ENCODE measurements at regions not wholly inside any gene's neighbourhood (a gene's known extent, or its start where the extent isn't known, plus 50 kb on each side); places are given as distances from the start of the nearest gene placed in this dataset.

DNA sequence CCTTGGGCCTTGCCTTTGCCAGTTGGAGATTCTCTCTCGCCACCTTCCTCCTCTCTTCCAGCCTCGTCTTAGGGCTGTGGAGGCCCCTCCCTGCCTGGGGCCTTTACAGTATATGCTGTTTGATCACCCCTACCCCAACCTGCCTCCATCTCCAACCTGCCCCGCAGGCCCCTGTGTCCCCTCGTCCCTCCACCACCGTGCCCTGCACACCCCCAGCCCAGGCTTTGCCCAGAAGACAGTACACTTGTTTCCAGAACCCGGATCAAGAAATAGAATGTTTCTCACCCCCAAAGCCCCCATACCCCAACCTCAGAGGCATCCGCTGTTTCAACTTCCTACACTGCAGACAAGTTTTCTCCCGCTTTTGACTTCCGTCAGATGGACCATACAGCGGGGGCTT, 202.3 kb upstream of the C14orf180 start:
- H3K27ac ChIP-seq (ENCODE audit: low read depth in 1 of 2, low read length in 1 of 2), result no peak overlapping the region
- DNase-seq (ENCODE audit: low read depth in 6 of 9, low spot score in 9 of 9), result no peak
- WGBS, result 94% methylated on average over 10 of the region's 10 CpGs
- no peaks in the 10 kb centered on the region for H3K36me3 ChIP-seq (ENCODE audit: control insufficient read depth in 2 of 2, insufficient read depth in 2 of 2, low read length in 1 of 2)
- no peaks in the 10 kb centered on the region for H3K4me1 ChIP-seq (ENCODE audit: control insufficient read depth in 2 of 2, insufficient read depth in 2 of 2, low read length in 2 of 2)
- no peak overlapping the region for H3K4me3 ChIP-seq (ENCODE audit: low read length in 2 of 2)
- no peaks in the 10 kb centered on the region for H3K27me3 ChIP-seq (ENCODE audit: control insufficient read depth in 2 of 2, insufficient read depth in 1 of 2, low read length in 1 of 2)
- no peaks in the 10 kb centered on the region for H3K9me3 ChIP-seq (ENCODE audit: control insufficient read depth in 2 of 2, insufficient read depth in 1 of 2, low read length in 1 of 2)

- Histone ChIP-seq H3K4me1 (ENCODE audit: control insufficient read depth in 2 of 2, insufficient read depth in 2 of 2, low read length in 2 of 2) (no peaks in the 10 kb centered on the region), H3K9me3 (ENCODE audit: control insufficient read depth in 2 of 2, insufficient read depth in 1 of 2, low read length in 1 of 2) (no peaks in the 10 kb centered on the region), H3K36me3 (ENCODE audit: control insufficient read depth in 2 of 2, insufficient read depth in 2 of 2, low read length in 1 of 2) (no peaks in the 10 kb centered on the region), H3K4me3 (ENCODE audit: low read length in 2 of 2) (no peak overlapping the region), H3K27ac (ENCODE audit: low read depth in 1 of 2, low read length in 1 of 2) (no peak overlapping the region), H3K27me3 (ENCODE audit: control insufficient read depth in 2 of 2, insufficient read depth in 1 of 2, low read length in 1 of 2) (peaks cover 0 to 8% of the 10 kb centered on the region in 2 donors)
- WGBS, result 88% methylated on average over 7 of the region's 7 CpGs
- no peak for DNase-seq (ENCODE audit: low read depth in 6 of 9, low spot score in 9 of 9)
Measured at GRCh38 chr14:104378698-104379113, 200.9 kb upstream of the C14orf180 start.

- H3K27me3 ChIP-seq (ENCODE audit: control insufficient read depth in 2 of 2, insufficient read depth in 1 of 2, low read length in 1 of 2), result peaks cover 0 to 18% of the 10 kb centered on the region in 2 donors
- no peaks in the 10 kb centered on the region for H3K36me3 ChIP-seq (ENCODE audit: control insufficient read depth in 2 of 2, insufficient read depth in 2 of 2, low read length in 1 of 2)
- no peak for DNase-seq (ENCODE audit: low read depth in 6 of 9, low spot score in 9 of 9)
- no peaks in the 10 kb centered on the region for H3K9me3 ChIP-seq (ENCODE audit: control insufficient read depth in 2 of 2, insufficient read depth in 1 of 2, low read length in 1 of 2)
- no peak overlapping the region for H3K4me3 ChIP-seq (ENCODE audit: low read length in 2 of 2)
- no peak overlapping the region for H3K27ac ChIP-seq (ENCODE audit: low read depth in 1 of 2, low read length in 1 of 2)
- H3K4me1 ChIP-seq (ENCODE audit: control insufficient read depth in 2 of 2, insufficient read depth in 2 of 2, low read length in 2 of 2), result no peaks in the 10 kb centered on the region
- 95% methylated on average over 20 of the region's 20 CpGs for WGBS
Measured at GRCh38 chr14:104382361-104383087, 197.0 kb upstream of the C14orf180 start.

GRCh38 chr14:104383088-104383995, 196.2 kb upstream of the C14orf180 start:
- H3K27ac ChIP-seq (ENCODE audit: low read depth in 1 of 2, low read length in 1 of 2), result no peak overlapping the region
- no peak overlapping the region for H3K4me3 ChIP-seq (ENCODE audit: low read length in 2 of 2)
- no peak for DNase-seq (ENCODE audit: low read depth in 6 of 9, low spot score in 9 of 9)
- H3K27me3 ChIP-seq (ENCODE audit: control insufficient read depth in 2 of 2, insufficient read depth in 1 of 2, low read length in 1 of 2), result peaks cover 0 to 18% of the 10 kb centered on the region in 2 donors
- H3K4me1 ChIP-seq (ENCODE audit: control insufficient read depth in 2 of 2, insufficient read depth in 2 of 2, low read length in 2 of 2), result no peaks in the 10 kb centered on the region
- no peaks in the 10 kb centered on the region for H3K36me3 ChIP-seq (ENCODE audit: control insufficient read depth in 2 of 2, insufficient read depth in 2 of 2, low read length in 1 of 2)
- H3K9me3 ChIP-seq (ENCODE audit: control insufficient read depth in 2 of 2, insufficient read depth in 1 of 2, low read length in 1 of 2), result no peaks in the 10 kb centered on the region
- 65% methylated on average over 26 of the region's 26 CpGs for WGBS

GRCh38 chr14:104383996-104384775, 195.4 kb upstream of the C14orf180 start:
- Histone ChIP-seq H3K9me3 (ENCODE audit: control insufficient read depth in 2 of 2, insufficient read depth in 1 of 2, low read length in 1 of 2) (no peaks in the 10 kb centered on the region), H3K27me3 (ENCODE audit: control insufficient read depth in 2 of 2, insufficient read depth in 1 of 2, low read length in 1 of 2) (peaks cover 0 to 18% of the 10 kb centered on the region in 2 donors), H3K4me3 (ENCODE audit: low read length in 2 of 2) (no peak overlapping the region), H3K4me1 (ENCODE audit: control insufficient read depth in 2 of 2, insufficient read depth in 2 of 2, low read length in 2 of 2) (no peaks in the 10 kb centered on the region), H3K27ac (ENCODE audit: low read depth in 1 of 2, low read length in 1 of 2) (no peak overlapping the region), H3K36me3 (ENCODE audit: control insufficient read depth in 2 of 2, insufficient read depth in 2 of 2, low read length in 1 of 2) (no peaks in the 10 kb centered on the region)
- no peak for DNase-seq (ENCODE audit: low read depth in 6 of 9, low spot score in 9 of 9)
- 64% methylated on average over 19 of the region's 19 CpGs for WGBS

GRCh38 chr14:104384776-104385071, 194.8 kb upstream of the C14orf180 start:
- no peak for DNase-seq (ENCODE audit: low read depth in 6 of 9, low spot score in 9 of 9)
- Histone ChIP-seq H3K27ac (ENCODE audit: low read depth in 1 of 2, low read length in 1 of 2) (no peak overlapping the region), H3K9me3 (ENCODE audit: control insufficient read depth in 2 of 2, insufficient read depth in 1 of 2, low read length in 1 of 2) (no peaks in the 10 kb centered on the region), H3K4me1 (ENCODE audit: control insufficient read depth in 2 of 2, insufficient read depth in 2 of 2, low read length in 2 of 2) (no peaks in the 10 kb centered on the region), H3K4me3 (ENCODE audit: low read length in 2 of 2) (no peak overlapping the region), H3K27me3 (ENCODE audit: control insufficient read depth in 2 of 2, insufficient read depth in 1 of 2, low read length in 1 of 2) (peaks cover 0 to 18% of the 10 kb centered on the region in 2 donors), H3K36me3 (ENCODE audit: control insufficient read depth in 2 of 2, insufficient read depth in 2 of 2, low read length in 1 of 2) (no peaks in the 10 kb centered on the region)
- WGBS, result 92% methylated on average over 6 of the region's 6 CpGs

DNA sequence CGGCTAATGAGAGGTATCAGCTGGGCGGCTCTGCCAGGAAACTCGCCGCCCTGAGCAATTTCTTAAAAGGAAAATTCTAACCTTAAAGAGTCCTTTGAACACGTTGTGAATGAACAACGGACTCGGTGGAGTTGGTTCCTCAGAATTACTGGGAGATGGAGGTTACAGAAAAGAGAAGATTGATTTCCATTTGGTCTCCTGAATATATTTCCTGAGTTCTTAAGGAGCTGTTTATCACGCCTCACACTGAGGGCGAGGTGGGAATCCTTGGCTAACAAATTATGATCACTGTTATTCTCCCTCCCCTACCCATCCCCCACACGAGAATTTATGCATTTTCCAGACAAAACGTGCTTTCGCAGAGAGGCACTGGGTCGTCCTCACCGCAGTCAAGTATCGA, 194.5 kb upstream of the C14orf180 start:
- H3K4me1 ChIP-seq (ENCODE audit: control insufficient read depth in 2 of 2, insufficient read depth in 2 of 2, low read length in 2 of 2), result peaks cover 0 to 1% of the 10 kb centered on the region in 2 donors
- H3K27ac ChIP-seq (ENCODE audit: low read depth in 1 of 2, low read length in 1 of 2), result no peak overlapping the region
- no peak for DNase-seq (ENCODE audit: low read depth in 6 of 9, low spot score in 9 of 9)
- WGBS, result 94% methylated on average over 15 of the region's 15 CpGs
- no peaks in the 10 kb centered on the region for H3K9me3 ChIP-seq (ENCODE audit: control insufficient read depth in 2 of 2, insufficient read depth in 1 of 2, low read length in 1 of 2)
- no peaks in the 10 kb centered on the region for H3K36me3 ChIP-seq (ENCODE audit: control insufficient read depth in 2 of 2, insufficient read depth in 2 of 2, low read length in 1 of 2)
- no peak overlapping the region for H3K4me3 ChIP-seq (ENCODE audit: low read length in 2 of 2)
- H3K27me3 ChIP-seq (ENCODE audit: control insufficient read depth in 2 of 2, insufficient read depth in 1 of 2, low read length in 1 of 2), result peaks cover 0 to 18% of the 10 kb centered on the region in 2 donors

- no peak for DNase-seq (ENCODE audit: low read depth in 6 of 9, low spot score in 9 of 9)
- H3K4me1 ChIP-seq (ENCODE audit: control insufficient read depth in 2 of 2, insufficient read depth in 2 of 2, low read length in 2 of 2), result peaks cover 0 to 3% of the 10 kb centered on the region in 2 donors
- 94% methylated on average over 20 of the region's 20 CpGs for WGBS
Measured at GRCh38 chr14:104385531-104386101, 193.9 kb upstream of the C14orf180 start.

More at GRCh38 chr14:104385531-104386101, 193.9 kb upstream of the C14orf180 start:
- H3K27me3 ChIP-seq (ENCODE audit: control insufficient read depth in 2 of 2, insufficient read depth in 1 of 2, low read length in 1 of 2), result peaks cover 0 to 18% of the 10 kb centered on the region in 2 donors
- no peaks in the 10 kb centered on the region for H3K9me3 ChIP-seq (ENCODE audit: control insufficient read depth in 2 of 2, insufficient read depth in 1 of 2, low read length in 1 of 2)
- H3K27ac ChIP-seq (ENCODE audit: low read depth in 1 of 2, low read length in 1 of 2), result no peak overlapping the region
- no peaks in the 10 kb centered on the region for H3K36me3 ChIP-seq (ENCODE audit: control insufficient read depth in 2 of 2, insufficient read depth in 2 of 2, low read length in 1 of 2)
- no peak overlapping the region for H3K4me3 ChIP-seq (ENCODE audit: low read length in 2 of 2)
